K562 (cell line): ENCODE measurements at regions not wholly inside any gene's neighbourhood (a gene's known extent, or its start where the extent isn't known, plus 50 kb on each side); places are given as distances from the start of the nearest gene placed in this dataset.

Experiments
- HIVEP1 ChIP-seq: fragments of 250-450 bp; sonication (Bioruptor Pico); IDR thresholded peaks from 2 replicates; pipeline ENCODE4 v1.4.0; 2020; ENCODE audit warnings: mild to moderate bottlenecking
- PRPF4 ChIP-seq: fragments of 200-400 bp; formaldehyde crosslinking; IDR thresholded peaks from one replicate; pipeline ENCODE4 v1.6.1; 2017; ENCODE audit warnings: low read length, low read depth, mild to moderate bottlenecking; ENCODE audit not compliant: insufficient read depth, poor library complexity, severe bottlenecking

- no peak for TF ChIP-seq HIVEP1
- no peak for TF ChIP-seq PRPF4
Observed at GRCh38 chr3:71951842-71952241, 166.9 kb upstream of the PROK2 start.
